SK-MEL-5 (cell line): ENCODE measurements at regions not wholly inside any gene's neighbourhood (a gene's known extent, or its start where the extent isn't known, plus 50 kb on each side); places are given as distances from the start of the nearest gene placed in this dataset.
"Not testable (repeated sequence)": the region's sequence is repeated elsewhere in the genome, so short reads cannot be mapped to it uniquely, and the experiment has no call there.

Source experiments
- DNase-seq: peaks from one replicate; pipeline ENCODE4 v3.0.0-alpha.2; 2016; ENCODE audit warnings: low read depth, low spot score
- in situ Hi-C: cut with HindIII; loops from 2 replicates; pipeline ENCODE4 v1.10.0; 2016; ENCODE audit warnings: low sequenced_read_pairs, high pct_unique_total_duplicates, low pct_unique_long_range_greater_than_20kb

GRCh38 chr15:47124430-47125102 lies 592.7 kb upstream of the SEMA6D start:
- in situ Hi-C loops, result no loop called here
- DNase-seq, result no peak

GRCh38 chr15:47129033-47129432 lies 588.3 kb upstream of the SEMA6D start:
- in situ Hi-C loops, result no loop called here

DNA sequence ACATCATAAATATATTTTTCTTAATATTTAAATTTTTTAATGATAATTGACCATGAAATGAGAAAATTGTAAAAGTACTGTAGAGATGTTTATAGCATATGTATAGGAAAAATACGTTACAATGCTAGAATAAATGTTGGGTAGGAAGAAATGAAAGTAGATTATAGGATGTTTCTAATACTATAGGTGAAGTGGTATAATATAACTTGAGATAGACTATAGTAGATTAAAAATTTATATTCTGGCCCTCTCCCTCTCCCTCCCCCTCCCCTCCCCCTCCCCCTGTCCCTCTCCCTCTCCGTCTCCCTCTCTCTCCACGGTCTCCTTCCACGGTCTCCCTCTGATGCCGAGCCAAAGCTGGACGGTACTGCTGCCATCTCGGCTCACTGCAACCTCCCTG lies 585.9 kb upstream of the SEMA6D start:
- in situ Hi-C loops, DNase-seq: not testable (repeated sequence)

More at GRCh38 chr15:47129033-47129432, 588.3 kb upstream of the SEMA6D start:
- no peak for DNase-seq

GRCh38 chr15:47135267-47135666 lies 582.0 kb upstream of the SEMA6D start:
- in situ Hi-C loops, result no loop called here
- DNase-seq, result no peak

DNA sequence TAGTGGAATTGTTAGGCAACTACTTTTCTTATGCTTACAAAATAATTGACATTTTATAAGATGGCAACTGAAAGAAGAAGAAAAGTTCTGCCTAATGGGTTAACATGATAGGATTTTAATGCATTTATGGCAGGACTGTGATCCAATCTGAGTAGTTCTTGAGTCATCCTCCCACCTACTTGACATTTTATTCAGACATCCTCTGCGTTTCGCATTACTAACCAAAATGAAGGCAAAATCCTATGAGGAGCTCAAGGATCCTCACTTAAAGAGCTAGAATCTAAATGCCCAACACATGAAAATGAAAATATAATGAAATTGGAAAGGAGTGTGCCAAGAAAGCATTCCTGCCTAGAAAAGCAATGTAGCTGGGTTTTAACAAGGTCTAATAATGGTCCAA lies 581.1 kb upstream of the SEMA6D start:
- DNase-seq, result peak; percentile 16
- in situ Hi-C loops, result no loop called here

GRCh38 chr15:47139965-47140364 lies 577.3 kb upstream of the SEMA6D start:
- no peak for DNase-seq

DNA sequence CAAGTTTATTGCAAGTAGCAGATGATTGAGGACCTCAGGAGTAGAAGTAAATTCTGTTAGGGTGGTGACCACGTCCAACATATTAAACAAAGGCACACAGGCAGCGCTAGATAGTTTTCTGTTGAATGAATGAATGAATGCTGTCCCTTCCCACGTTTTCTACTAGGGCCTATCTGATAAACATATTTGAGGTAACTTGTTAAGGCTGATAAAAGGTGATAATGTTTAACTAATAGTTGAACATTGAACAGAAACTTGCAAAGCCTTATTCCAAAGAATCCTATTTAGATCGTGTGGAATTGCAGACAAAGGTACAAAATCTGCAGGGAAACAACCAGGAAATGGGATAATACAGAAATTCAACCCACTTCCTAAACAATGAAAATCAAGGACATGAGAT lies 559.5 kb upstream of the SEMA6D start:
- in situ Hi-C loops, result no loop called here
- DNase-seq, result no peak

More at GRCh38 chr15:47139965-47140364, 577.3 kb upstream of the SEMA6D start:
- in situ Hi-C loops, result no loop called here

DNA sequence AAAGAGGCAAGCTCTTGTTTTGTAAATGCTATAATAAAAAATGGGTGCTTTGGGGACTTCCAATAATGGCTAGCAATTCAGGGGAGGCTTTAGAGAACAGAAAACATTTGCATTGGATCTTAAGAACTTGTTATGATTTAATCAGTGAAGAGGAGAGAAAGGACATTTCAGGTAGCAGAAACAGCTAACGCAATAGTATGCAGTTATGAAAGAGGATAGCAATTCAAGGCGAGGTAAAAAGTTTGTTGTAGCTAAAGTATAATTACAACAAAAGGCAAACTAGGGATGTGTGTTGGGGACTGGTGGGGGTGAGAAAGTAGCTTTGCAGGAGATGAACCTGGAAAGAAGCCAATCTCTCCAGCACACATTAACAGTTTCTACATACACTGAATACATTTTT lies 558.7 kb upstream of the SEMA6D start:
- DNase-seq, result no peak
- in situ Hi-C loops, result no loop called here

GRCh38 chr15:47177177-47177576 lies 540.1 kb upstream of the SEMA6D start:
- in situ Hi-C loops, result no loop called here
- DNase-seq, result no peak

GRCh38 chr15:47179988-47180387 lies 537.3 kb upstream of the SEMA6D start:
- in situ Hi-C loops, result no loop called here
- DNase-seq, result no peak

DNA sequence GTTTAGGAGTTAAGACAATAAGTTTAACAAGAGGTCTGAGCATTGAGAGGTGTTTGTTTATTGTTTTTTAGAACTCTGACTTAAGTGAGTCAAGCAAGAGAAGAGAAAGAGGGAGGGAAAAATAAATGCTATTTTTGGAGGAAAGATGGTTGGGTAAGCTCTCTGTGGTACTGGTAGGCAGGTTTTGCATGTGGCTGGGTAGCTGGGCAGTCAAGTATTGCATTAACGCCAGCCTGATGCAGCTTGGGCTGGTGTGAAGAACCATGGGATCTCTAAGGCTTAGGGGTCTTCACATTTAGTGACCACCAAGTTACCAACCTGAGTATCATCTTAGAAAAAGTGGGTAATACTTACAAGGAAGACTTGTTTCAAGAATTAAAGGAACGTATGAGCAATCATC lies 534.5 kb upstream of the SEMA6D start:
- no peak for DNase-seq
- in situ Hi-C loops, result no loop called here

- peak; percentile 1 for DNase-seq
- in situ Hi-C loops, result no loop called here
These were observed 533.0 kb upstream of the SEMA6D start for GRCh38 chr15:47184003-47184907.

- DNase-seq, result no peak
- in situ Hi-C loops, result no loop called here
These were observed 532.1 kb upstream of the SEMA6D start for GRCh38 chr15:47184908-47185801.

DNA sequence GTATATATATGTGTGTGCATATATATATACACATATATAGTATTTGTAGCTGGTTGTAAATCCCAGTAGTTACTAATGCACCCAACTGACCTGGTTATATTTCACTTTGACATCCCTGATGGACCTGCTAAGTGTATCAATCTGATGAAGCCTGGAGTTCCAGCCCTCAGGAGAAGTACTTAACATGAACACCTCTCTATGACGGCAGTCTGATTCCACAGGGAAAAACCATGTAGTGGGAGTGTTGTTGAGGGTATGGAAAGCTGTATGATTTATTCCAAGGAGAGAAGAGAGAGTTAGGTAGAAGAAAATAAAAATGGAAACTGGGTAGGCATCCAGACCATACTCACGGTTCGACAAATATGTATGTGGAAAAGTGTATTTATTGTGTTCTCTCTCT lies 531.2 kb upstream of the SEMA6D start:
- DNase-seq, result no peak
- in situ Hi-C loops, result no loop called here

- no peak for DNase-seq
- in situ Hi-C loops, result no loop called here
These were observed 528.4 kb upstream of the SEMA6D start for GRCh38 chr15:47188758-47189507.

GRCh38 chr15:47194718-47195117 lies 522.6 kb upstream of the SEMA6D start:
- DNase-seq, result peak; percentile 63
- in situ Hi-C loops, result no loop called here

- peak; percentile 91 for DNase-seq
- in situ Hi-C loops, result no loop called here
These were observed 521.3 kb upstream of the SEMA6D start for GRCh38 chr15:47196048-47196447.
